Osteocyte (in vitro differentiated cells): ENCODE measurements at regions not wholly inside any gene's neighbourhood (a gene's known extent, or its start where the extent isn't known, plus 50 kb on each side); places are given as distances from the start of the nearest gene placed in this dataset.
"Not testable (repeated sequence)": the region's sequence is repeated elsewhere in the genome, so short reads cannot be mapped to it uniquely, and the experiment has no call there.

Experiments used
- DNase-seq: peaks from one replicate; pipeline ENCODE4 v3.0.0; 2021; ENCODE audit warnings: mixed read lengths; ENCODE audit not compliant: unreplicated experiment; ENCODE audit errors: extremely low spot score
- H3K27ac Mint-ChIP-seq: one replicate; pipeline ENCODE4 v1.8.0; 2021; ENCODE audit warnings: mild to moderate bottlenecking, mixed read lengths; ENCODE audit not compliant: unreplicated experiment
- H3K27me3 Mint-ChIP-seq: one replicate; pipeline ENCODE4 v1.8.0; 2021; ENCODE audit warnings: mixed read lengths; ENCODE audit not compliant: unreplicated experiment
- H3K36me3 Mint-ChIP-seq: one replicate; pipeline ENCODE4 v1.8.0; 2021; ENCODE audit warnings: mixed read lengths; ENCODE audit not compliant: unreplicated experiment
- H3K4me1 Mint-ChIP-seq: one replicate; pipeline ENCODE4 v1.8.0; 2021; ENCODE audit warnings: mixed read lengths; ENCODE audit not compliant: unreplicated experiment
- H3K4me3 Mint-ChIP-seq: one replicate; pipeline ENCODE4 v1.8.0; 2021; ENCODE audit warnings: mild to moderate bottlenecking, moderate library complexity, mixed read lengths; ENCODE audit not compliant: unreplicated experiment
- H3K9me3 Mint-ChIP-seq: one replicate; pipeline ENCODE4 v1.8.0; 2021; ENCODE audit warnings: mixed read lengths; ENCODE audit not compliant: unreplicated experiment
- TF ChIP-seq, protein P1 (sequence below): fragments of 200-600 bp; sonication (generic); IDR thresholded peaks from 2 replicates; pipeline ENCODE4 v1.5.0; 2021; ENCODE audit warnings: antibody characterized with exemption, mild to moderate bottlenecking, moderate library complexity

DNA sequence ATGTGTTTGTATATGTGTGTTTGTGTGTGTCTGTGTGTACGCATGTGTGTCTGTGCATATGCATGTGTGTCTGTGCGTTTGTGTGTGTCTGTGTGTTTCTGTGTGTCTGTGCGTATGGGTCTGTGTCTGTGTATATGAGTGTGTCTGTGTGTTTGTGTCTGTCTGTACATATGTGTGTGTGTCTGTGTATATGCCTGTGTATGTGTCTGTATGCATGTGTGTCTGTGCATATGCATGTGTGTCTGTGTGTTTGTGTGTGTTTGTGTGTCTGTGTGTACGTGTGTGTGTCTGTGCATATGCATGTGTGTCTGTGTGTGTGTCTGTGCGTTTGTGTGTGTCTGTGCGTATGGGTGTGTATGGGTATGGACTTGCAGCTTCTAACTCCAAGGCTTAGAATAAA, 174.0 kb upstream of the NOX3 start:
- Mint-ChIP-seq H3K27ac (no peak overlapping the region), H3K27me3 (no peaks in the 10 kb centered on the region), H3K4me3 (no peak overlapping the region), H3K9me3 (no peaks in the 10 kb centered on the region), H3K36me3 (no peaks in the 10 kb centered on the region), H3K4me1 (no peaks in the 10 kb centered on the region)
- DNase-seq: no peak
- TF ChIP-seq, protein P1, sequence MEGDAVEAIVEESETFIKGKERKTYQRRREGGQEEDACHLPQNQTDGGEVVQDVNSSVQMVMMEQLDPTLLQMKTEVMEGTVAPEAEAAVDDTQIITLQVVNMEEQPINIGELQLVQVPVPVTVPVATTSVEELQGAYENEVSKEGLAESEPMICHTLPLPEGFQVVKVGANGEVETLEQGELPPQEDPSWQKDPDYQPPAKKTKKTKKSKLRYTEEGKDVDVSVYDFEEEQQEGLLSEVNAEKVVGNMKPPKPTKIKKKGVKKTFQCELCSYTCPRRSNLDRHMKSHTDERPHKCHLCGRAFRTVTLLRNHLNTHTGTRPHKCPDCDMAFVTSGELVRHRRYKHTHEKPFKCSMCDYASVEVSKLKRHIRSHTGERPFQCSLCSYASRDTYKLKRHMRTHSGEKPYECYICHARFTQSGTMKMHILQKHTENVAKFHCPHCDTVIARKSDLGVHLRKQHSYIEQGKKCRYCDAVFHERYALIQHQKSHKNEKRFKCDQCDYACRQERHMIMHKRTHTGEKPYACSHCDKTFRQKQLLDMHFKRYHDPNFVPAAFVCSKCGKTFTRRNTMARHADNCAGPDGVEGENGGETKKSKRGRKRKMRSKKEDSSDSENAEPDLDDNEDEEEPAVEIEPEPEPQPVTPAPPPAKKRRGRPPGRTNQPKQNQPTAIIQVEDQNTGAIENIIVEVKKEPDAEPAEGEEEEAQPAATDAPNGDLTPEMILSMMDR: no peak

DNA sequence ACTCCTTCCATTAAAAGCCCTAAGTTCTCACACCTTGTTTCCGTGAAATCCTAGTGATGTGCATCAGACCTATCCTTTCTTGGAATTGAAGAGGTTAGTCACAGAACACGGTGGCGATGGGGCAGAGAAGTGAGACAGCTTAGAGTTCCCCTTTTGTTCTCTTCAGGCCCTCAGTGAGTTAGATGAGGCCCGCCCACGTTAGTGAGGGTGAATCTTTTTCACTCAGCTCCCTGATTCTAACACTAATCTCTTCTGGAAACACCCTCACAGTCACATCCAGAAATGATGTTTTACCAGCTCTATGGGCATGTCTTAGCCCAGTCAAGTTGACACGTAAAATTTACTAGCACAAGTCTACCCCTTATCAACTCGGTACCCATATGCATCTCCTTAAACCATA, 172.7 kb upstream of the NOX3 start:
- H3K4me1 Mint-ChIP-seq: no peaks in the 10 kb centered on the region
- no peak overlapping the region for H3K4me3 Mint-ChIP-seq
- no peak for DNase-seq
- H3K27me3 Mint-ChIP-seq: no peaks in the 10 kb centered on the region
- no peaks in the 10 kb centered on the region for H3K9me3 Mint-ChIP-seq
- H3K27ac Mint-ChIP-seq: no peak overlapping the region
- H3K36me3 Mint-ChIP-seq: no peaks in the 10 kb centered on the region
- TF ChIP-seq, protein P1: no peak

DNA sequence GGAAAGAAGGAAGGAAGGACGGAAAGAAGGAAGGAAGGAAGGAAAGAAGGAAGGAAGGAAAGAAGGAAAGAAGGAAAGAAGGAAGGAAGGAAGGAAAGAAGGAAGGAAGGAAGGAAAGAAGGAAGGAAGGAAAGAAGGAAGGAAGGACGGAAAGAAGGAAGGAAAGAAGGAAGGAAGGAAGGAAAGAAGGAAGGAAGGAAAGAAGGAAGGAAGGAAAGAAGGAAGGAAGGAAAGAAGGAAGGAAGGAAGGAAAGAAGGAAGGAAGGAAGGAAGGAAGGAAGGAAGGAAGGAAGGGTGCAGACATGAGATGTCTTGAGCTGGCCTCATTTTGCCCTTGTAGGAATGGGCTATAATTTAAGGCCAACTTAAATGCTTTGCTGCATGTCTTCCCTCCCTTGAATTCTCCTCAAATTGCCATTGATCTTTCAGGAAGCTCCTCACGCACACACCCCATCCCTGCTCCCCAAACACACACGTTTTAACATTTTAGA, 172.1 kb upstream of the NOX3 start:
- H3K27ac Mint-ChIP-seq, H3K4me1 Mint-ChIP-seq, H3K36me3 Mint-ChIP-seq, H3K9me3 Mint-ChIP-seq, H3K4me3 Mint-ChIP-seq, H3K27me3 Mint-ChIP-seq, DNase-seq: not testable (repeated sequence)

DNA sequence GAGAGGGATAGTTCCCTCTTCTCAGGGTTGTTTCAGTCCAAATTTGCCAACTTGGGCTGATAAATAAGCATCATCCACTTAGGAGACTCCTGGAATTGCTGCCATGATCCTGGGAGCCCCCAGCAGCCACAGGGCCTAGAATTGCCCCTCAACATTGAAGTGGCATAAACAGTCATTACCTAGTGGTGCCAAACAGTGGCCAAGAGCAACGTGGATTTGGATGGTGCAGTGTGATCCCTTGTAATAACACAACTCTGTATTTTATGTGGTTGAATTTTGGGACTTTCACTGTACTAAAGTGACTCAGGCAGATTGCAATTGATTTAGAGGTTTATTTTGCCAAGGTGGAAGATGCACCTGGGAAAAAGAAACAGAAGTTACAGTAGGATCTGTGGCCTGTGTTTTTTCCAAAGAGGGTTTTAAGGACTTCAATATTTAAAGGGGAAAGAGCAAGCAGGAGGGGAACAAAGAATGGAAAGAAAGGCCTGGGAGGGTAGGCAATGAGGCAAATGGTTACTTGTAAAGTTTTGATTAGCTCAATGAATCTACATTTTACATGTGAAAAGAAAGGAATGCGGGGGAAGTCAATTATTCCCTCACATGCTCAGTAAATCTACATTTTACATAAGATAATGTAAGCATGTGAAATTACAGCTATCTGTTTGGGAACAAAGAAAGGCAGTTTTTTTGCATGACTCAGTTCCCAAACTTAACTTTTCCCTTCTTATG, 168.0 kb upstream of the NOX3 start:
- Mint-ChIP-seq H3K4me1 (no peaks in the 10 kb centered on the region), H3K4me3 (no peak overlapping the region), H3K36me3 (no peaks in the 10 kb centered on the region), H3K27me3 (no peaks in the 10 kb centered on the region), H3K27ac (no peak overlapping the region), H3K9me3 (no peaks in the 10 kb centered on the region)
- TF ChIP-seq, protein P1: no peak
- DNase-seq: no peak

DNA sequence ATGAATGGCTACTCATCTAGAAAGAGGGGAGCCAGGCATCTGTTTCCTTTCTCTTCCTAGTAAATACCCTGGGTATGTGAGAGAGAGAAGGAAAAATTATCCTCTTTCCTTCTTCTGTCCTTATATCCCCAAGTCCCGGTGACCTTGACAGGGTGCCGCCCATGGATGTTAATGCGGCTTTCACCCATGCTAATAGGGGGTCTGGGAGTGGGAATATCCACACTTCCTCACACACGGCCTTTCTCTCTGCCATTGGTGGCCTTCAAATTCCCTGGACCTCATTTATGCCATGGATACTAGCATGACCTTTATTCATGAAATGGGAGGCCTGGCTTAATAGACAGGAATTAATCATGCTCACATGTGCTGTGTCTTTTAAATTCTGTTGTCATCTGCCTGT, 159.0 kb upstream of the NOX3 start:
- no peak for DNase-seq
- no peak overlapping the region for H3K4me3 Mint-ChIP-seq
- TF ChIP-seq, protein P1: no peak
- no peaks in the 10 kb centered on the region for H3K36me3 Mint-ChIP-seq
- no peaks in the 10 kb centered on the region for H3K27me3 Mint-ChIP-seq
- peaks cover 7% of the 10 kb centered on the region for H3K9me3 Mint-ChIP-seq
- no peak overlapping the region for H3K27ac Mint-ChIP-seq
- H3K4me1 Mint-ChIP-seq: no peaks in the 10 kb centered on the region
